HG03469 (cell line): ENCODE measurements at regions not wholly inside any gene's neighbourhood (a gene's known extent, or its start where the extent isn't known, plus 50 kb on each side); places are given as distances from the start of the nearest gene placed in this dataset.

Experiments
- ATAC-seq: cut with Tn5 transposase; IDR thresholded peaks from one replicate; pipeline ENCODE4 v1.9.1; 2021; ENCODE audit warnings: mild to moderate bottlenecking, moderate library complexity, moderate number of reproducible peaks; ENCODE audit not compliant: unreplicated experiment

GRCh38 chr5:133715616-133716015 is 103.3 kb upstream of the FSTL4 start:
- ATAC-seq, result no peak

- ATAC-seq, result no peak
Observed at GRCh38 chr5:133715216-133715615, 102.9 kb upstream of the FSTL4 start.

GRCh38 chr5:133714161-133714915 is 102.0 kb upstream of the FSTL4 start:
- no peak for ATAC-seq

- ATAC-seq, result no peak
Observed at GRCh38 chr5:133713751-133714150, 101.4 kb upstream of the FSTL4 start.

GRCh38 chr5:133713209-133713608 is 100.9 kb upstream of the FSTL4 start:
- ATAC-seq, result no peak

- no peak for ATAC-seq
Observed at GRCh38 chr5:133712562-133712961, 100.2 kb upstream of the FSTL4 start.

- ATAC-seq, result no peak
Observed at GRCh38 chr5:133709209-133709725, 96.9 kb upstream of the FSTL4 start.

GRCh38 chr5:133708331-133708850 is 96.0 kb upstream of the FSTL4 start:
- ATAC-seq, result no peak

- no peak for ATAC-seq
Observed at GRCh38 chr5:133707629-133708028, 95.3 kb upstream of the FSTL4 start.

- ATAC-seq, result no peak
Observed at GRCh38 chr5:133706506-133707430, 94.4 kb upstream of the FSTL4 start.

- ATAC-seq, result no peak
Observed at GRCh38 chr5:133705331-133705730, 93.0 kb upstream of the FSTL4 start.

- no peak for ATAC-seq
Observed at GRCh38 chr5:133704411-133704810, 92.1 kb upstream of the FSTL4 start.

- no peak for ATAC-seq
Observed at GRCh38 chr5:133703935-133704334, 91.6 kb upstream of the FSTL4 start.

- ATAC-seq, result no peak
Observed at GRCh38 chr5:133702791-133703770, 90.7 kb upstream of the FSTL4 start.

GRCh38 chr5:133701871-133702270 is 89.5 kb upstream of the FSTL4 start:
- no peak for ATAC-seq

- ATAC-seq, result no peak
Observed at GRCh38 chr5:133700251-133700650, 87.9 kb upstream of the FSTL4 start.

GRCh38 chr5:133698646-133699526 is 86.5 kb upstream of the FSTL4 start:
- ATAC-seq, result peak; percentile 37

GRCh38 chr5:133698259-133698554 is 85.9 kb upstream of the FSTL4 start:
- no peak for ATAC-seq

- ATAC-seq, result no peak
Observed at GRCh38 chr5:133697536-133698258, 85.4 kb upstream of the FSTL4 start.
